Brain microvascular endothelial cell (primary cell): ENCODE measurements at regions not wholly inside any gene's neighbourhood (a gene's known extent, or its start where the extent isn't known, plus 50 kb on each side); places are given as distances from the start of the nearest gene placed in this dataset.

Experiments used
- DNase-seq: peaks from one replicate; pipeline ENCODE4 v3.0.0-alpha.2; 2020
- H3K27ac ChIP-seq: fragments of 250-450 bp; sonication (Bioruptor Pico); 2 replicates; pipeline ENCODE4 v1.5.1; 2020; ENCODE audit warnings: mild to moderate bottlenecking, moderate library complexity
- H3K27me3 ChIP-seq: fragments of 250-450 bp; sonication (Bioruptor Pico); replicated peaks from 2 replicates; pipeline ENCODE4 v1.5.1; 2020; ENCODE audit warnings: mild to moderate bottlenecking
- H3K36me3 ChIP-seq: fragments of 250-450 bp; sonication (Bioruptor Pico); replicated peaks from 2 replicates; pipeline ENCODE4 v1.5.1; 2020; ENCODE audit warnings: mild to moderate bottlenecking
- H3K4me3 ChIP-seq: 2 replicates; pipeline ENCODE4 v1.5.1; 2011; ENCODE audit warnings: low read depth, mild to moderate bottlenecking, control low read depth, low read length, moderate library complexity
- CTCF ChIP-seq: IDR thresholded peaks from 2 replicates; pipeline ENCODE4 v1.5.1; 2011; ENCODE audit warnings: low read depth, mild to moderate bottlenecking, moderate library complexity, low read length, control low read depth, inconsistent platforms; ENCODE audit errors: missing control alignments
- in situ Hi-C: cut with HindIII; loops from 2 replicates; pipeline ENCODE4 v1.10.0; 2017; ENCODE audit warnings: low sequenced_read_pairs, low pct_ligation_motif_present

GRCh38 chr1:173427146-173428054 is 49.7 kb upstream of the PRDX6 start:
- no peak for TF ChIP-seq CTCF
- no peak overlapping the region for H3K27ac ChIP-seq
- in situ Hi-C loops = no loop called here
- no peak overlapping the region for H3K4me3 ChIP-seq
- no peaks in the 10 kb centered on the region for H3K36me3 ChIP-seq
- no peaks in the 10 kb centered on the region for H3K27me3 ChIP-seq
- DNase-seq = no peak
